Spleen (tissue), 11 donors: ENCODE measurements at regions not wholly inside any gene's neighbourhood (a gene's known extent, or its start where the extent isn't known, plus 50 kb on each side); places are given as distances from the start of the nearest gene placed in this dataset.
A peak's percentile ranks its signal among the peaks of the same experiment; 100 is the strongest.

Experiments used
- DNase-seq: peaks from one replicate; pipeline ENCODE4 v3.0.0-alpha.2; 2020
- H3K27ac ChIP-seq, 8 donors: fragments of 200-600 bp; sonication (generic) in 7 of 8; 1 replicate in 4 of 8; 2 replicates in 4 of 8; pipeline versions ENCODE4 v1.5.0 to v1.8.0; 2016 to 2021; ENCODE audit warnings: inconsistent platforms in 4 of 8, mild to moderate bottlenecking in 4 of 8, moderate library complexity in 1 of 8
- H3K27me3 ChIP-seq, 7 donors: fragments of 200-600 bp; sonication (generic) in 6 of 7; replicated peaks in 1 of 7; 1 replicate in 4 of 7; 2 replicates in 3 of 7; pipeline versions ENCODE4 v1.5.0 to v1.8.0; 2016 to 2021; ENCODE audit warnings: inconsistent platforms in 3 of 7, mild to moderate bottlenecking in 1 of 7
- H3K36me3 ChIP-seq, 6 donors: fragments of 200-600 bp; sonication (generic) in 5 of 6; 1 replicate in 4 of 6; 2 replicates in 2 of 6; pipeline versions ENCODE4 v1.5.0 to v1.8.0; 2016 to 2021; ENCODE audit warnings: inconsistent platforms in 2 of 6
- H3K4me1 ChIP-seq, 6 donors: fragments of 200-600 bp; sonication (generic) in 5 of 6; 1 replicate in 3 of 6; 2 replicates in 3 of 6; pipeline versions ENCODE4 v1.5.0 to v1.8.0; 2016 to 2021; ENCODE audit warnings: inconsistent platforms in 3 of 6
- H3K4me3 ChIP-seq, 8 donors: fragments of 200-600 bp; sonication (generic) in 7 of 8; 1 replicate in 4 of 8; 2 replicates in 4 of 8; pipeline versions ENCODE4 v1.5.0 to v1.8.0; 2016 to 2021; ENCODE audit warnings: inconsistent platforms in 4 of 8, mild to moderate bottlenecking in 4 of 8, moderate library complexity in 2 of 8
- H3K9me3 ChIP-seq, 8 donors: fragments of 200-600 bp; sonication (generic) in 7 of 8; 1 replicate in 4 of 8; 2 replicates in 4 of 8; pipeline versions ENCODE4 v1.5.0 to v1.8.0; 2016 to 2021; ENCODE audit warnings: inconsistent platforms in 4 of 8
- CTCF ChIP-seq, 11 experiments: fragments of 200-600 bp in 7 of 11; fragments of 450-650 bp in 4 of 11; sonication (generic) in 4 of 11; IDR thresholded peaks in 8 of 11; conservative IDR thresholded peaks in 3 of 11; 1 replicate in 7 of 11; 2 replicates in 4 of 11; pipeline versions ENCODE4 v1.4.0 to v1.8.0; 2016 to 2021; ENCODE audit warnings: antibody characterized with exemption in 11 of 11, inconsistent platforms in 4 of 11, mild to moderate bottlenecking in 1 of 11
- POLR2A ChIP-seq, 3 donors: fragments of 450-650 bp; IDR thresholded peaks; one replicate each; pipeline ENCODE4 v1.5.1; 2017; ENCODE audit warnings: antibody characterized with exemption in 3 of 3, mild to moderate bottlenecking in 1 of 3
- POLR2AphosphoS5 ChIP-seq, 3 donors: sonication (generic); formaldehyde crosslinking; IDR thresholded peaks; one replicate each; pipeline ENCODE4 v1.5.1; 2017; ENCODE audit warnings: antibody characterized with exemption in 3 of 3
- WGBS, 5 donors: extraction: QIAGEN DNeasy Blood & Tissue Kit in 3 of 5; methylation state at CpG; one replicate each; pipeline versions ENCODE4 v1.1.5 to v1.1.7; 2013 to 2018; 5-methylcytosine and 5-hydroxymethylcytosine counted together
- intact Hi-C: fragments of 100-400 bp; cut with DNase I; formaldehyde crosslinking; loops from one replicate; pipeline ENCODE4 v1.15.0; 2023; ENCODE audit warnings: low total_unique reads
- donor health status: healthy with polysubstance abuse.
- donor health status: DM: no; HTN: no; CAD: no; lungs with moderate emphysema.
- donor health status: DM: no; HTN: no; CAD: no.
- donor health status: Bipolar disorder and iron deficiency.
- donor health status: healthy.
- donor health status: DM: no; HTN: no; CAD: no.
- donor health status: DM: yes; HTN: yes; CAD: no.

- H3K9me3 ChIP-seq = no peaks in the 10 kb centered on the region
- H3K4me3 ChIP-seq = no peak overlapping the region
- DNase-seq = no peak
- no peaks in the 10 kb centered on the region for H3K27me3 ChIP-seq
- TF ChIP-seq POLR2AphosphoS5 (IDR thresholded peaks at IDR 0.05) (no peak), CTCF (IDR thresholded peaks at IDR 0.05 in 8 of 11, conservative IDR thresholded peaks at IDR 0.05 in 3 of 11) (no peak), POLR2A (IDR thresholded peaks at IDR 0.05) (no peak)
- intact Hi-C loops = no loop called here
- 90 to 95% (median 93%) methylated on average over 2 of the region's 2 CpGs for WGBS, 5 donors
- H3K27ac ChIP-seq = peak overlapping the region in 4 of 8 donors; percentile 15 to 68 (median 40)
- H3K4me1 ChIP-seq = peaks cover 0 to 65% (median 19%) of the 10 kb centered on the region in 6 donors
- no peaks in the 10 kb centered on the region for H3K36me3 ChIP-seq
These were observed 51.1 kb upstream of the GCM1 start for GRCh38 chr6:53199765-53200164.

GRCh38 chr6:53199156-53199555 is 50.5 kb upstream of the GCM1 start:
- H3K9me3 ChIP-seq = no peaks in the 10 kb centered on the region
- DNase-seq = no peak
- H3K36me3 ChIP-seq = no peaks in the 10 kb centered on the region
- peaks cover 0 to 60% (median 21%) of the 10 kb centered on the region in 6 donors for H3K4me1 ChIP-seq
- TF ChIP-seq POLR2A (IDR thresholded peaks at IDR 0.05) (no peak), CTCF (IDR thresholded peaks at IDR 0.05 in 8 of 11, conservative IDR thresholded peaks at IDR 0.05 in 3 of 11) (no peak), POLR2AphosphoS5 (IDR thresholded peaks at IDR 0.05) (peak in 1 of 3 donors; percentile 74)
- peak overlapping the region in 4 of 8 donors; percentile 15 to 68 (median 40) for H3K27ac ChIP-seq
- intact Hi-C loops = no loop called here
- H3K4me3 ChIP-seq = no peak overlapping the region
- H3K27me3 ChIP-seq = no peaks in the 10 kb centered on the region
- 44 to 59% (median 58%) methylated on average over 5 of the region's 5 CpGs for WGBS, 5 donors
